NCI-H2171 (cell line): ENCODE measurements at regions not wholly inside any gene's neighbourhood (a gene's known extent, or its start where the extent isn't known, plus 50 kb on each side); places are given as distances from the start of the nearest gene placed in this dataset.

ENCODE experiments used
- DNase-seq: peaks from one replicate; lab custom pipeline; 2025; lab: John Stamatoyannopoulos, UW

GRCh38 chr2:191514613-191515012 lies 163.3 kb upstream of the NABP1 start:
- DNase-seq = no peak

- DNase-seq = no peak
These were observed 162.4 kb upstream of the NABP1 start for GRCh38 chr2:191515551-191515950.

- no peak for DNase-seq
These were observed 161.7 kb upstream of the NABP1 start for GRCh38 chr2:191516260-191516659.

- no peak for DNase-seq
These were observed 156.2 kb upstream of the NABP1 start for GRCh38 chr2:191521608-191522208.

GRCh38 chr2:191522478-191523120 lies 155.3 kb upstream of the NABP1 start:
- no peak for DNase-seq

GRCh38 chr2:191526091-191526490 lies 151.8 kb upstream of the NABP1 start:
- no peak for DNase-seq

- DNase-seq = no peak
These were observed 151.4 kb upstream of the NABP1 start for GRCh38 chr2:191526536-191526935.

GRCh38 chr2:191526953-191527556 lies 150.9 kb upstream of the NABP1 start:
- DNase-seq = no peak

- no peak for DNase-seq
These were observed 147.3 kb upstream of the NABP1 start for GRCh38 chr2:191530618-191531017.

GRCh38 chr2:191533693-191534180 lies 144.2 kb upstream of the NABP1 start:
- no peak for DNase-seq

- no peak for DNase-seq
These were observed 140.0 kb upstream of the NABP1 start for GRCh38 chr2:191537921-191538320.

- no peak for DNase-seq
These were observed 139.5 kb upstream of the NABP1 start for GRCh38 chr2:191538334-191538903.

- DNase-seq = peak; percentile 45
These were observed 138.9 kb upstream of the NABP1 start for GRCh38 chr2:191539068-191539467.

GRCh38 chr2:191540681-191541080 lies 137.3 kb upstream of the NABP1 start:
- DNase-seq = no peak

- DNase-seq = no peak
These were observed 134.2 kb upstream of the NABP1 start for GRCh38 chr2:191543708-191544107.

- no peak for DNase-seq
These were observed 133.4 kb upstream of the NABP1 start for GRCh38 chr2:191544461-191545062.

GRCh38 chr2:191545361-191545760 lies 132.6 kb upstream of the NABP1 start:
- DNase-seq = no peak

- DNase-seq = no peak
These were observed 125.9 kb upstream of the NABP1 start for GRCh38 chr2:191552066-191552465.

- DNase-seq = no peak
These were observed 123.7 kb upstream of the NABP1 start for GRCh38 chr2:191554240-191554639.

GRCh38 chr2:191555092-191555742 lies 122.7 kb upstream of the NABP1 start:
- peak; percentile 34 for DNase-seq

- no peak for DNase-seq
These were observed 121.5 kb upstream of the NABP1 start for GRCh38 chr2:191556463-191556862.

- DNase-seq = no peak
These were observed 120.1 kb upstream of the NABP1 start for GRCh38 chr2:191557841-191558240.
